ENCODE measurements at regions not wholly inside any gene's neighbourhood (a gene's known extent, or its start where the extent isn't known, plus 50 kb on each side); places are given as distances from the start of the nearest gene placed in this dataset.
A peak's percentile ranks its signal among the peaks of the same experiment; 100 is the strongest.
"Not testable (repeated sequence)": the region's sequence is repeated elsewhere in the genome, so short reads cannot be mapped to it uniquely, and the experiment has no call there.

DNA sequence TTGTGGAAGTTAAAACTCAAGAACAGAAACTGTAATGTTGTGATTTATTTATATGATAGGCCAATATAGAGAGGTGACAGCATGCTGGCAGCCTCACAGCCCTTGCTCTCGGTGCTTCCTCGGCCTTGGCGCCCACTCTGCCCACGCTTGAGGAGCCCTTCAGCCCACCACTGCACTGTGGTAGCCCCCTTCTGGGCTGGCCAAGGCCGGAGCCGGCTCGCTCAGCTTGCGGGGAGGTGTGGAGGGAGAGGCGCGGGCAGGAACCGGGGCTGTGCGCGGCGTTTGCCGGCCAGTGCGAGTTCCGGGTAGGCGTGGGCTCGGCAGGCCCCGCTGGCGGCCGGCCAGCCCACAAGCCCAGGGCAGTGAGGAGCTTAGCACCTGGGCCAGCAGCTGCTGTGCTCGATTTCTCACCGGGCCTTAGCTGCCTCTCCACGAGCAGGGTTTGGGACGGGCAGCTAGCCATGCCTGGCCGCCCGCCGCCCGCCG lies 65.8 kb upstream of the SLC8A3 start:
- BruUV-seq (replicated peaks) = no TSS peak
- ChIA-PET CTCF (interaction anchor here (0.6 to 0.7 kb wide), 2 partner anchors 113 to 524 kb away, joined by 3 read pairs; no protein-coding TSS in a partner anchor), POLR2A (no interaction called here)
- peaks cover 54% of the 10 kb centered on the region for H3K27me3 Mint-ChIP-seq (ENCODE audit: insufficient read depth, unreplicated experiment)
- H3K4me1 Mint-ChIP-seq (ENCODE audit: insufficient read depth, unreplicated experiment) = no peaks in the 10 kb centered on the region
- H3K4me3 Mint-ChIP-seq (ENCODE audit: unreplicated experiment) = peak overlapping the region; percentile 48
- no peaks in the 10 kb centered on the region for H3K36me3 Mint-ChIP-seq (ENCODE audit: insufficient read depth, unreplicated experiment)
- peak; percentile 68 for DNase-seq (ENCODE audit: unreplicated experiment)
- no peak overlapping the region for H3K27ac Mint-ChIP-seq (ENCODE audit: low read depth, unreplicated experiment)
- TF ChIP-seq, protein P1, sequence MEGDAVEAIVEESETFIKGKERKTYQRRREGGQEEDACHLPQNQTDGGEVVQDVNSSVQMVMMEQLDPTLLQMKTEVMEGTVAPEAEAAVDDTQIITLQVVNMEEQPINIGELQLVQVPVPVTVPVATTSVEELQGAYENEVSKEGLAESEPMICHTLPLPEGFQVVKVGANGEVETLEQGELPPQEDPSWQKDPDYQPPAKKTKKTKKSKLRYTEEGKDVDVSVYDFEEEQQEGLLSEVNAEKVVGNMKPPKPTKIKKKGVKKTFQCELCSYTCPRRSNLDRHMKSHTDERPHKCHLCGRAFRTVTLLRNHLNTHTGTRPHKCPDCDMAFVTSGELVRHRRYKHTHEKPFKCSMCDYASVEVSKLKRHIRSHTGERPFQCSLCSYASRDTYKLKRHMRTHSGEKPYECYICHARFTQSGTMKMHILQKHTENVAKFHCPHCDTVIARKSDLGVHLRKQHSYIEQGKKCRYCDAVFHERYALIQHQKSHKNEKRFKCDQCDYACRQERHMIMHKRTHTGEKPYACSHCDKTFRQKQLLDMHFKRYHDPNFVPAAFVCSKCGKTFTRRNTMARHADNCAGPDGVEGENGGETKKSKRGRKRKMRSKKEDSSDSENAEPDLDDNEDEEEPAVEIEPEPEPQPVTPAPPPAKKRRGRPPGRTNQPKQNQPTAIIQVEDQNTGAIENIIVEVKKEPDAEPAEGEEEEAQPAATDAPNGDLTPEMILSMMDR (IDR thresholded peaks at IDR 0.05; ENCODE audit: unreplicated experiment) = no peak
- no peaks in the 10 kb centered on the region for H3K9me3 Mint-ChIP-seq (ENCODE audit: unreplicated experiment)
- intact Hi-C loops (cut with micrococcal nuclease) = no loop called here

DNA sequence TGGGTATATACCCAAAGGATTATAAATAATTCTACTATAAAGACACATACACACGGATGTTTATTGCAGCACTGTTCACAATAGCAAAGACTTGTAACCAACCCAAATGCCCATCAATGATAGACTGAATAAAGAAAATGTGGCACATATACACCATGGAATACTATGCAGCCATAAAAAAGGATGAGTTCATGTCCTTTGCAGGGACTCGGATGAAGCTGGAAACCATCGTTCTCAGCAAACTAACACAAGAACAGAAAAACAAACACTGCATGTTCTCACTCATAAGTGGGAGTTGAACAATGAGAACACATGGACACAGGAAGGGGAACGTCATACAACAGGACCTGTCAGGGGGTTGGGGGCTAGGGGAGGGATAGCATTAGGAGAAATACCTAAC lies 64.8 kb upstream of the SLC8A3 start:
- H3K36me3 Mint-ChIP-seq (ENCODE audit: insufficient read depth, unreplicated experiment); DNase-seq (ENCODE audit: unreplicated experiment); H3K27ac Mint-ChIP-seq (ENCODE audit: low read depth, unreplicated experiment); BruUV-seq (replicated peaks); intact Hi-C loops (cut with micrococcal nuclease); POLR2A ChIA-PET; H3K4me1 Mint-ChIP-seq (ENCODE audit: insufficient read depth, unreplicated experiment); CTCF ChIA-PET; H3K9me3 Mint-ChIP-seq (ENCODE audit: unreplicated experiment): not testable (repeated sequence)
- Mint-ChIP-seq H3K4me3 (ENCODE audit: unreplicated experiment) (peak overlapping the region; percentile 3), H3K27me3 (ENCODE audit: insufficient read depth, unreplicated experiment) (peaks cover 49% of the 10 kb centered on the region)

- BruUV-seq (replicated peaks) = no TSS peak
- POLR2A ChIA-PET = no interaction called here
- intact Hi-C loops (cut with micrococcal nuclease) = no loop called here
- Mint-ChIP-seq H3K4me1 (ENCODE audit: insufficient read depth, unreplicated experiment) (no peaks in the 10 kb centered on the region), H3K27me3 (ENCODE audit: insufficient read depth, unreplicated experiment) (peaks cover 89% of the 10 kb centered on the region), H3K36me3 (ENCODE audit: insufficient read depth, unreplicated experiment) (no peaks in the 10 kb centered on the region), H3K27ac (ENCODE audit: low read depth, unreplicated experiment) (no peak overlapping the region), H3K9me3 (ENCODE audit: unreplicated experiment) (peaks cover 6% of the 10 kb centered on the region), H3K4me3 (ENCODE audit: unreplicated experiment) (no peak overlapping the region)
- DNase-seq (ENCODE audit: unreplicated experiment) = no peak
- TF ChIP-seq, protein P1 (IDR thresholded peaks at IDR 0.05; ENCODE audit: unreplicated experiment) = no peak
- CTCF ChIA-PET = no interaction called here
Measured at GRCh38 chr14:70245026-70245425, 56.3 kb upstream of the SLC8A3 start.

DNA sequence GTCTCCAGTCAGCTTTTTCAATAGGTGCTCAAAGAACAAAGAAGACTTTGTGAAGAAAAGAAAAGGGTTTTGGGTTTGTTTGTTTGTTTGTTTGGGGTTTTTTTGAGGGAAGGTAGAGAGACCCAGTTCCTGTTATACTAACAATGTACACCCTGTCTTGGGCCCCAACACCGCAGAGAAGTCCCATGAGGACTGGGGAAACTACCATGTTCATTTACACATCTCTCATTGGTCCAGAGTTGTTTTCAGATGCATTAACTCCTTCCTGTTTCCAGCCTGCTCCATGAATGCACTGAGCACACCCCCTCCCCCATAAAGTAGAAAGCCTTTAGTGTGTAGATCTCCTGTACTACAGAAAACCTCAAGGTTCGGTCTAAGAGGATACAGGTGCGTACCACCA lies 51.1 kb upstream of the SLC8A3 start:
- CTCF ChIA-PET = no interaction called here
- peaks cover 6% of the 10 kb centered on the region for H3K9me3 Mint-ChIP-seq (ENCODE audit: unreplicated experiment)
- H3K4me1 Mint-ChIP-seq (ENCODE audit: insufficient read depth, unreplicated experiment) = no peaks in the 10 kb centered on the region
- H3K27me3 Mint-ChIP-seq (ENCODE audit: insufficient read depth, unreplicated experiment) = peaks cover 94% of the 10 kb centered on the region
- no peaks in the 10 kb centered on the region for H3K36me3 Mint-ChIP-seq (ENCODE audit: insufficient read depth, unreplicated experiment)
- H3K4me3 Mint-ChIP-seq (ENCODE audit: unreplicated experiment) = no peak overlapping the region
- no peak overlapping the region for H3K27ac Mint-ChIP-seq (ENCODE audit: low read depth, unreplicated experiment)
- no TSS peak for BruUV-seq (replicated peaks)
- TF ChIP-seq, protein P1 (IDR thresholded peaks at IDR 0.05; ENCODE audit: unreplicated experiment) = no peak
- POLR2A ChIA-PET = no interaction called here
- no peak for DNase-seq (ENCODE audit: unreplicated experiment)
- intact Hi-C loops (cut with micrococcal nuclease) = no loop called here

DNA sequence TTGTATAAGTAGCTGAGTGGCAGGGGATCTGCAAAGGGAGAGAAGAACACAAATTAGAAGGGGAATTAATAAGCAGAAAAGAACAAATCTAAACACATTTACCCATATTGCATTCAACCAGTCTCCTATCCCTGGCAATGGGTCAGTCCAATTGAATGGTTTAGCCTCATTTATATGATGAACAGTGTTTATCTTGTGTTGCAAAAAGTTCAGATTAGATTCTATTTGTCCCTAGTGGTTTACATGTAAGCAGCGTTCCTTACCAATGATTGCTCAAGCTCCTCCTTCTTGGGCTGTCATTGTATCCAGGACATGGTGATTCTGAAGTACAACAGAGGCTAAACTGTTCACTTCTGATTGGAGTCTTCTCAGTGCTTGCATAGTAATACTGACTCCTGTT lies 49.9 kb upstream of the SLC8A3 start:
- POLR2A ChIA-PET = interaction anchor here (1.1 kb wide), 1 partner anchor 120 kb away, joined by 3 read pairs; no protein-coding TSS in a partner anchor
- H3K27ac Mint-ChIP-seq (ENCODE audit: low read depth, unreplicated experiment); DNase-seq (ENCODE audit: unreplicated experiment); H3K4me1 Mint-ChIP-seq (ENCODE audit: insufficient read depth, unreplicated experiment); BruUV-seq (replicated peaks); H3K4me3 Mint-ChIP-seq (ENCODE audit: unreplicated experiment); intact Hi-C loops (cut with micrococcal nuclease); CTCF ChIA-PET; H3K9me3 Mint-ChIP-seq (ENCODE audit: unreplicated experiment); H3K36me3 Mint-ChIP-seq (ENCODE audit: insufficient read depth, unreplicated experiment): not testable (repeated sequence)
- peaks cover 94% of the 10 kb centered on the region for H3K27me3 Mint-ChIP-seq (ENCODE audit: insufficient read depth, unreplicated experiment)

Measured in MCF 10A (cell line).